Keratinocyte (primary cell): ENCODE measurements at regions not wholly inside any gene's neighbourhood (a gene's known extent, or its start where the extent isn't known, plus 50 kb on each side); places are given as distances from the start of the nearest gene placed in this dataset.

Source experiments
- DNase-seq: peaks from one replicate; pipeline ENCODE4 v3.0.0-alpha.2; 2011; ENCODE audit warnings: low read depth, missing footprints, low spot score
- FAIRE-seq: peaks from 2 replicates; lab custom pipeline; 2011; peaks lifted over from hg19 to GRCh38; lab: Jason Lieb, UNC
- H2AFZ ChIP-seq: 2 replicates; pipeline ENCODE4 v1.6.0; 2012; ENCODE audit warnings: low read length, control low read depth, inconsistent platforms; ENCODE audit not compliant: control insufficient read depth
- H3K27ac ChIP-seq: 2 replicates; pipeline ENCODE4 v1.5.1; 2011; ENCODE audit warnings: low read length; ENCODE audit not compliant: control insufficient read depth, insufficient read depth
- H3K27me3 ChIP-seq: 3 replicates; pipeline ENCODE4 v1.6.0; 2011; ENCODE audit warnings: low read length; ENCODE audit not compliant: control insufficient read depth, insufficient read depth; ENCODE audit errors: extremely low read depth
- H3K36me3 ChIP-seq, 2 experiments: 2 replicates in 1 of 2; 3 replicates in 1 of 2; pipeline ENCODE4 v1.5.1; 2011; ENCODE audit warnings: low read length in 2 of 2, mild to moderate bottlenecking in 1 of 2; ENCODE audit not compliant: control insufficient read depth in 2 of 2, insufficient read depth in 2 of 2; ENCODE audit errors: extremely low read depth in 1 of 2
- H3K4me1 ChIP-seq: 3 replicates; pipeline ENCODE4 v1.5.1; 2011; ENCODE audit warnings: low read length; ENCODE audit not compliant: control insufficient read depth, insufficient read depth; ENCODE audit errors: extremely low read depth
- H3K4me2 ChIP-seq: 3 replicates; pipeline ENCODE4 v1.6.0; 2011; ENCODE audit warnings: low read depth, low read length; ENCODE audit not compliant: control insufficient read depth, insufficient read depth; ENCODE audit errors: extremely low read depth
- H3K4me3 ChIP-seq, 3 experiments: fragments of 200-600 bp in 1 of 3; sonication (generic) in 1 of 3; 2 replicates in 2 of 3; 3 replicates in 1 of 3; pipeline ENCODE4 v1.5.1; 2011 to 2016; ENCODE audit warnings: low read length in 3 of 3, mild to moderate bottlenecking in 3 of 3, control low read depth in 2 of 3, inconsistent platforms in 1 of 3, low read depth in 1 of 3, mixed read lengths in 1 of 3, mixed run types in 1 of 3, moderate library complexity in 1 of 3; ENCODE audit not compliant: control insufficient read depth in 2 of 3, insufficient read depth in 2 of 3; ENCODE audit errors: extremely low read depth in 1 of 3
- H3K79me2 ChIP-seq: 2 replicates; pipeline ENCODE4 v1.6.0; 2012; ENCODE audit warnings: low read length; ENCODE audit not compliant: control insufficient read depth, insufficient read depth
- H3K9ac ChIP-seq: 3 replicates; pipeline ENCODE4 v1.6.0; 2011; ENCODE audit warnings: low read length; ENCODE audit not compliant: control insufficient read depth, insufficient read depth; ENCODE audit errors: extremely low read depth
- H3K9me1 ChIP-seq: 3 replicates; pipeline ENCODE4 v1.6.0; 2011; ENCODE audit warnings: low read length; ENCODE audit not compliant: control insufficient read depth, insufficient read depth; ENCODE audit errors: extremely low read depth
- H3K9me3 ChIP-seq: 2 replicates; pipeline ENCODE4 v1.5.1; 2012; ENCODE audit warnings: low read depth, low read length; ENCODE audit not compliant: control insufficient read depth
- H4K20me1 ChIP-seq: 3 replicates; pipeline ENCODE4 v1.6.0; 2011; ENCODE audit warnings: low read length; ENCODE audit not compliant: control insufficient read depth, insufficient read depth; ENCODE audit errors: extremely low read depth
- CTCF ChIP-seq, 3 experiments: IDR thresholded peaks in 1 of 3; conservative IDR thresholded peaks in 1 of 3; optimal IDR thresholded peaks in 1 of 3; 2 replicates in 2 of 3; 3 replicates in 1 of 3; pipeline versions ENCODE3 to v1.5.1; 2011; ENCODE audit warnings: low read length in 3 of 3, mild to moderate bottlenecking in 3 of 3, moderate library complexity in 2 of 3, control low read depth in 1 of 3, inconsistent platforms in 1 of 3; ENCODE audit not compliant: insufficient read depth in 2 of 3; ENCODE audit errors: extremely low read depth in 1 of 3
- EZH2 ChIP-seq: IDR thresholded peaks from one replicate; pipeline ENCODE4 v1.6.1; 2012; ENCODE audit warnings: inconsistent platforms, mild to moderate bottlenecking, low read length, moderate library complexity
- dilution Hi-C: fragments of 300-500 bp; cut with MboI; formaldehyde crosslinking; loops from one replicate; pipeline ENCODE4 v1.7.0; 2020; ENCODE audit warnings: low sequenced_read_pairs; ENCODE audit not compliant: extremely low pct_ligation_motif_present

- Histone ChIP-seq H3K4me2 (no peak overlapping the region), H3K27me3 (no peaks in the 10 kb centered on the region), H3K4me1 (no peaks in the 10 kb centered on the region), H4K20me1 (no peaks in the 10 kb centered on the region), H3K9me3 (no peaks in the 10 kb centered on the region), H3K9ac (no peak overlapping the region), H3K4me3 (no peak overlapping the region), H3K79me2 (no peaks in the 10 kb centered on the region), H3K36me3 (no peaks in the 10 kb centered on the region), H3K9me1 (no peaks in the 10 kb centered on the region), H3K27ac (no peak overlapping the region), H2AFZ (no peak overlapping the region)
- no peak for TF ChIP-seq EZH2
- no peak for TF ChIP-seq CTCF (optimal IDR thresholded peaks at IDR 0.05 in 1 of 3, IDR thresholded peaks at IDR 0.05 in 1 of 3, conservative IDR thresholded peaks at IDR 0.05 in 1 of 3; ENCODE audit: extremely low read depth in 1 of 3, insufficient read depth in 2 of 3, low read length in 3 of 3)
- no peak for DNase-seq
- FAIRE-seq = no peak
- dilution Hi-C loops = no loop called here
Observed at GRCh38 chr7:39890411-39890810, 59.6 kb upstream of the CDK13 start.

GRCh38 chr7:39891894-39892293, 58.2 kb upstream of the CDK13 start:
- Histone ChIP-seq H3K4me2 (no peak overlapping the region), H3K79me2 (no peaks in the 10 kb centered on the region), H3K27me3 (no peaks in the 10 kb centered on the region), H2AFZ (no peak overlapping the region), H3K9ac (no peak overlapping the region), H3K4me3 (no peak overlapping the region), H4K20me1 (no peaks in the 10 kb centered on the region), H3K4me1 (no peaks in the 10 kb centered on the region), H3K36me3 (no peaks in the 10 kb centered on the region), H3K27ac (no peak overlapping the region), H3K9me1 (no peaks in the 10 kb centered on the region), H3K9me3 (no peaks in the 10 kb centered on the region)
- FAIRE-seq (no peak), DNase-seq (no peak)
- dilution Hi-C loops = no loop called here
- TF ChIP-seq CTCF (optimal IDR thresholded peaks at IDR 0.05 in 1 of 3, IDR thresholded peaks at IDR 0.05 in 1 of 3, conservative IDR thresholded peaks at IDR 0.05 in 1 of 3; ENCODE audit: extremely low read depth in 1 of 3, insufficient read depth in 2 of 3, low read length in 3 of 3) = no peak
- TF ChIP-seq EZH2 = no peak
